ENCODE measurements at regions not wholly inside any gene's neighbourhood (a gene's known extent, or its start where the extent isn't known, plus 50 kb on each side); places are given as distances from the start of the nearest gene placed in this dataset.

DNA sequence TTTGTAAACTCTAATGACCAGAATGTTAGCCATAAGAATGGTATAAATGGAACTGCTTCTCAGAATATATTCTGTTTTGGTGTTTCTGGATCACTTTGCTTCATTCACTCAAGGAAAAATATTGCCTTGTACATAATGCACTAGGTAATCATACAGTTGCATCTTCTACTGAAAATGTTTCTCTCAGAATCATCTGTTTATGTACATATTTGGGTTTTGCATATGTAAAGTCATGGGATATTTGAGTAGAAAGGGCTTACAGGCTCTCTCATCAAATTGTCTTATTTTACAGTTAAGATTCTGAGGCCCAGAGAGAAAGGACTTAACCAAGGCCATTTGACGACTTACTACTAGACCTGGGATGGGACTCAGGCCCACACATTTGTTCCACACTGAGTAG, 97.8 kb upstream of the PALM2AKAP2 start:
- no peak for DNase-seq

DNA sequence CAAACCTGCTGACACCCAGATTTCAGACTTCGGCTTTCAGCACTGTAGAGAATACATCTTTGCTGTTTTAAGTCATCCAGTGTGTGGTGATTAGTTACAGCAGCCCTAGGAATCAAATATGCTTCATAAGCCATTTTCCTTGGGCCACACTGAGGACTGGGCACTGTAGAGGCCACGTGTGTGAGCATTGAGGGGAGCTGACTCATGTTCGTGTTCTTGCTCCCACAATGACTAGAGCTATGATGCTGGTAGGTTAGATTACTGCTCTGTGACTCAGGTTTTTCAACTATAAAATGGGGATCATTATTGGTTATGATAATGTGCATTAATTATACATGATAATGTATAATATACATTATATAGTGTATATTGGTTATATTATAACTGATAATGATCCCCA, 96.5 kb upstream of the PALM2AKAP2 start:
- DNase-seq: no peak

DNA sequence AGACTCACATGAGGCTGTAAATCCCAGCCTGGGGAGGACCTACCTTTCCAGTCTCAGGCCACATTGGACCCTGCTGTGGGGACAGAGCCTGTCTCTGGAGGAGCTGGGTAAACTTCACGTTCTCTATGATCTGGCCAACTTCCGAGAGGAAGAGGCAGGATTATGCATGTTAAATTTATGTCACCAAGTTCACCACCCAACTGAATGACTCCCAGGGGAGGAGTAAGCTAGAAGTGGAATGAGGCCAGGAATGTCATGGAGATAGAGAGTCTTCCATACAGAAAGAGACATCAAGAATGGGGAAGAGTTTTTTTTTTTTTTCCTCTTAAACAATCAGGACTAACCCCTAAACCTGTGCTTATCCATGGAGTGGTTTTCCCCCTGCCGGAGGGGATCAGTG, 90.3 kb upstream of the PALM2AKAP2 start:
- no peak for DNase-seq

DNA sequence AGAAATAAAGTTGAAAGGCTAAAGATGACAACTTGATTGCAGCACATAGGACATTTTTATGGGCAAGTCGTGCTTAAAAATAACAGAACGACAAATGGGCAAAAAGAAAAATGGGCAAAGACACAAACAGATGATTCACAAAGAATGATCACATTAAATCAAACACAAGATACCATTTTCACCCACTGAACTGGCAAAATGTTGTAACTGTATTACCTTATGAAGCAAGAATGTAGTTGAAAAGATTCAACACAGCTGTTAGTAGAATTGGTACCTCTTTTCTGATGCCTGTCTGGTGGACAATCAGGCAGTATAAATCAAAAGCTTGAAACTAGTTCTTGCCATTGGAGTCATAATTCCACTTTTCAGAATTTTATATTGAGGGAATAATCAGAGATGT, 81.0 kb upstream of the PALM2AKAP2 start:
- no peak for DNase-seq

DNA sequence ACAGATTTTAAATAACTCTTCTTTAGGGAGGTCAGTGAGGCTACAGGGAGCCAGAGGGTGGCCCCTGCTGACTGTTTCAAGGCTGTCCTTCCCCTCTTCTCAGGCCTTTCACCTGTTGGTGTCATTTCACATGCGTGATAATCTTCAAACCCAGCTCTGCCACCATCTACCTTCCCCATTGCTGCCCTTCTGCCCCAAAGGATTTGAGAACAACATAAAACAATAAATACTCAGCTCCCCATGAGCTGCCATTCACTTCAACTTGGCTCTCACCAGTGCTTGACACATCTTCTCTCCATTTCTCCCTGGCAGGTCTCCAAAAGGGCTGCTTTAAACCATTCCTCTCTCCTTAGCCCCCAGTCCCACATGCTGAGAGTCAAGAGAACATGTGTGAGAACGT, 75.5 kb upstream of the PALM2AKAP2 start:
- DNase-seq: no peak

DNA sequence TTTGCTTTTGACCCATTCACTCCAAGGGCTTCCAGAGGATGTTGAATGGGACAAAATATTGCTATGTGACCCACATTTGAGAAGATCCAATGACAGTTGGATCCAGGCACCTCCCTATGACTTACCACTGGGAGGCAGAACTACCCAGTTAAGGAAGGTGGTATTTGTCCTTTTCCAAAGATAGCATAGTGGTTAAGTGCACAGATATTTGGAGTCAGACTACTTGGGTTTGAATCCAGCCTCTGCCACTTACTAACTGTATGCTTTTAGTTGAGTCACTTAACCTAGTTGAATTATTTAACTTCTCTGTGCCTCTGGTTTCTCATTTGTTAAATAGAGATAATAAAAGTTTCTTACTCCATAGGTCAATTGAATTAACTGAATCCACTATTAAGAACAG, 74.5 kb upstream of the PALM2AKAP2 start:
- no peak for DNase-seq

DNA sequence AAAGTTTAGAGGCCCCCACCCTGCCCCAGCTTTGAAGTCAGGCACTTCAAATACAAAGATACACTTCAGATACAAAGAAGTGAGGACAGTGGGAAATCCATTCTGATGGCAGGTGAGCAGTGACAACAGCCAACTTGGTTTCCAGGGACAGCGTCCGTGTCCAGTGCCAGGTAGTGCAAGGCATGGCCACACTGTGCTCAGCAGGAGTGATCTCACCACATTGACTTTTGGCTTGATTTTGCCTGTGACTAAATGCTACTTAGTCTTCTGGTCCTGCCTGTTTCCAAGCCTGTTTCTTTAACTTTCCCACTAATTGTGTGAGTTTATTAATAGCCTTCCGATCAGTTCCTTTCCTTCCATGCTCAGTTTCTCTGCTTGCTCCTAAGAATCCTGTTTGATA, 72.6 kb upstream of the PALM2AKAP2 start:
- DNase-seq: no peak

DNA sequence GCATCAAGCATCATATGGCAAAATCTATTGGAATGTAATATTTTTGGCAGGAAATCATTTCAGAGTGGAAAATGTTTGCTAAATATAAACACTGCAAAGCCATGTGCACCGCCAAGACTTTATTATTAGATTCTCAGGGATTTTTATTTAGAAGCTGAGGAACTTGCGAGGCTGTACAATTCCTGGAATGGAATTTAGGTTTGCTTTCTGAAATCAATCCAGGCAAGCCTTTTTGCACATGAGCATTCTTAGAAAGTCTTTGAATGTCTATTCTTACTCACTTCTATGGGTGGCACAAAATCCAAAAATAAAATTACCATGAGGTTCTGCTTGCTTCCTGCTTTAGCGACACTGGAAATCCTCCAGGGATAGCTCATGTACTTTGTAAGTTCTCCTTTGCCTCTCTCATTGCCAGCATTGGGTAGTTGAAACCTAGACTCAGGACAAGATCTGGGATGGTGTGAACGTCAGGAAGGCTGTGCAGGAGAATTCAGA, 71.5 kb upstream of the PALM2AKAP2 start:
- no peak for DNase-seq

DNA sequence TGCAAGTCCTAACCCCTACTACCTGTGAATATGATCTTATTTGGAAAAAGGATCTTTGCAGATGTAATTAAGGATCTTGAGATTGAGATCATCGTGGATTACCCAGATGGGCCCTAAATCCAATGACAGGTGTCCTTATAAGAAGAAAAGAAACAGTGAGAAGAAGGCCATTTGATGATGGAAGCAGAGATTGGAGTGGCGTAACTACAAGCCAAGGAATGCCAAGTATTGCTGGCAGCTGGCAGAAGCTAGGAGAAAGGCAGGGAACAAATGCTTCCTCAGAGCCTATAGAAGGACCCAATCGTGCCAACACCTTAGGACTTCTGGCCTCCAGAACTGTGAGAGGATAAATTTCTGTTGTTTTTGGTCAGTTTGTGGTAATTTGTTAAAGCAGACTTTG, 70.1 kb upstream of the PALM2AKAP2 start:
- DNase-seq: no peak

DNA sequence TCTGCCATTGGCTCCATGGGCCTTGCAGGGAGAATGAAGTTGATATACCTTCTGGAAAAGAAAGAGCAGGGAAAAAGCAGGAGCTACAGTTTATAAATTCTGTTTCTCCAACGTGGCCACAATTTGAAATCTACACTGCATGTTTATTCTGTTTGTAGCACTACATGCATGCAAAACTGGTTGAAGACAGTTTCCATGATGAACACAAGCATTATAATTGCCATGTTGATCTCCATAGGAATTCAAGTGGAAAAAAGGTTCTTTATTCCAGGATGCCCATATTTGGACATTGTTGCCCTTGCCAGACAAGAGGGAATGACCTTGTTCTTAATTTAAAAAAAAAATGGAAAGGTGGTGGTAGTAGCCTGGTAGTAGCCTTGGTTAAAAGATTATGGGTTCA, 69.2 kb upstream of the PALM2AKAP2 start:
- DNase-seq: no peak

DNA sequence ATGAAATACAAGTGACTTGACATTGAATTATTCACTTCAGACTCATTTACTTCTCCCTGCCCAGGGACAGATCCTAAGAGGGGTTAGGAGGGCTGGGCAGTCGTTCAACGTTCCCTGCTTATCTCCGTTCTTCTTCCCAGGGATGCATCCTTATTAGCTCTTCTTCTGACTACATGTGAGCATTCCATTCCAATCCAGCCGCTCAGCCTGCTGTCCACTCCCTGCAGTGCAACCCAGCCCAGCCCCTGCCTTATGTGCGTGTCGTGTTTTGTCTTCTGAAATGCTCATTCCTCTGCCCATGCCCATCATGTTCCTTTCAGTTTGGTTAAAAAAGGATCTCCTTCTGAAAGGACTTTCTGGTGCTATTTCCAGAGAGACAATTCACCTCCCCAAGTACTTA, 64.7 kb upstream of the PALM2AKAP2 start:
- no peak for DNase-seq

DNA sequence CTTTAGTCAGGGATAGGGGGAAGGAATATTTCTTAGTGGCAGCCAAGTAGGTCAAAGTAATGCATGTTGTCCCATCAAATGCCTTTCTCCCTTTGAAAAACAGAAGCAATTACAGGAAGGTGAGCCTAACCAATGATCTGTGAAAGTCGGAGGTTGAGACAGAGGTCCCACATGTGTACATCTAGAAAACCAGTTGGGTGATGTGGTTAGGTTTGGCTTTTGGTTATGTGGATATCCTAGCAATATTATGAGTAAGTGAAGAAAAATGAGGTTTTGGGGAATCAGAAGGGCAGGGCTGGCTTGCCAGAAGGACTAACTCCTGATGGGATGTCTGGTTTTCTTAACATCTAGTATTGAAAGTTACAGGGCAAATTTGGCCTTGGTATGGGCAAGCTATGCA, 63.4 kb upstream of the PALM2AKAP2 start:
- DNase-seq: no peak

DNA sequence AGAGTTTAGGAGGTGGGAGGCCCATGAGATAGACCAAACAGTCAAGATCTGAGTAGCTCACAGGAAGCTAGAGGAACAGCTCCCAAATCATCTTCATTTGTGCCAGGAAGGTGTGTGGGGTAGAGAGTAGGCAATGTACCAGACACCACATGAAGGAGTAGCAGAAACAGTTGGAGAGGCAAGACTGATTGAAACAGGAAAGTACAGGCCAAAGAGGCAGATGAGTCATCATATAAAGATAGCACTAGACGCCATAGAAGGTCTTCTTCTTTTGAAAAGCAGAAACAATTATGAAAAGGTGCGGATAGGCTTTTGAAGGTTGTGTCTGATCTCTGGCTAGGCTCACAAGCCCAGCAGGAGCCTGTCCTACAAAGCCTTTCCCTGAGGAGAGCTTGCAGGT, 62.7 kb upstream of the PALM2AKAP2 start:
- DNase-seq: no peak

DNA sequence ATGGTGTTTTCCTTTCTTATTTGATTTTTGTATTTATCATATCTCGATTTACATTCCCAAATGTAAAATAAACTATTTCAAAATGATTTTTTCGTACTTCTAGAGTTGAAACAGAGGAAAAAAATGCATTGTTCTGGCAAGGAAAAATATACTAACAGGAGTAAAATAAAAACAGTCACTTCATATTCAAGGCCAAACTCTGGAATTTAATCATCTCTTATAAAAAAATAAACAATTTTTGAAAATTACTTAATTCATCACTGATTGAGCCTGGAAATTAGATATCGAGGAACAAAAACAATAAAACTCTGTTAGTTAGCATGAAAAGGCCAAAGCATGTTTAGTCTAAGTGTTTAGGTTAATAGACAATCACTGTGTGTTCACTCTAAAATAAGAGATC, 61.1 kb upstream of the PALM2AKAP2 start:
- no peak for DNase-seq

DNA sequence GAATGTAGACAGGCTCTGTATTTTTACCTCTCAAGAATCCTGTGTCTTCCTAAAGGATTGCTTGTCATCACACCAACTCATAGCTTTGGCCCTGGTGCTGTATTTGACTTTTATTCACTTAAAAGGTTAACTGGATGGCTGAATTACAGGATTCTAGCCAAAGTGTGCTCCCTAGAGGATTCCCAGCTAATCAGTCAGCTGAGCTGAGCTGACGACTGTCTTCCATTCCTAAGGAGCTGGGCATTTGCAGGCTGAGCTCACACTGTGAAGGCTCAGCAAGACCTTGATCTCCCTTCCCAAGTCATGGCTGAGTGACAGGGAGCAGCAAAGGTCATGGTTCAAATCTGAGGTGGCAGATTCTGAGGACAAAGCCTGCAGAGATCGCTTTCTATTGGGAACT, 59.0 kb upstream of the PALM2AKAP2 start:
- DNase-seq: no peak

DNA sequence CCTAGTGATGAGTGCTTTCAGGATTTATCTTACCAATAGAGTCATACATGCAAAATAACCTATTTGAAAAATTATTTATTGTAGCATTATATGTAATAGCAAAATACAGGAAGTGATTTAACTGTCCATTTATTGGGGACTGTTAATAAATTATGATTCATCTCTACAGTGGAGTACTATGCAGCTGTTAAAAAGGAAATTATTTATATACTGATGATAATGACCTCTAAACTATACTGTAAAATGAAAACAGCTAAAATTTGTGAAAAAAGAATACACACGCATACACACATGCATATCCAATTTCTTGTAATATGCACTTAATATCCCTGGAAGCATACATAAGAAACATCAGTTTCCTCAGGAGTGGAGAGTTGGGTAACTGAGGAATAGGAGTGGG, 58.0 kb upstream of the PALM2AKAP2 start:
- DNase-seq: no peak

DNA sequence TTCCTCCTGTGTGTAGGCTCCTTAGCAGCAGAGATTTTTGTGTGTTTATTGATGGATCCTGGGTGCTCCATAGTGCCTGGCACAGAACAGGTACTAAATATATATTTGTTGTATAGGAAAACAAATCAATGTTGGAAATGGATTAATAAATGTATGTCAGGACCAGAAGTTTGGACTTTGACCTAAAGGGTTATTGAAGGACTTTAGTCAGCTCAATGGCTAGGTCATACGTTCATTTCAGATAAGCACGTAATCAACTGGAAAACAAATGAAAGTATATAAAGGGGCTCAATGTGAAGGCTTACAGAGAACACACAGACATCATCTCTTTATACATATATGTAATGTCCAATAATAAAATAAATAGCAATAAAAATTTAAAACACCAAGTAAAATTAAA, 56.2 kb upstream of the PALM2AKAP2 start:
- no peak for DNase-seq

DNA sequence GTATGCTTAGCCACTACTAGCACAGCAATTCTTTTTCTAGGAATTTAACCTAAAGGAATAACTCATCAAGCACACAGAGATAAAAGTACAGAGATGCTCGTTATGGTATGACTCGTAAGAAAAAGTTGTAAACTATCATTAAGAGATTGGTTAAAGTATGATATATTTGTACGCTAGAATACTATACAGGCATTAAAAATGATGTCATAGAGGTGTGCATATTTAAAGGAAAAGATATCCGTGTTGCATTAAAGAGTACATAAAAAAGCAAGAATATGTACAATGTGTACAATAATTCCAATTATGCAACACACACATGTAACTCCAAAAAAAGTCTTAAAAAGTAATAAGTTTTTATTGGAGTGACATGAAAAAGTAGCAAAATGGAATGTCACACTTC, 54.5 kb upstream of the PALM2AKAP2 start:
- DNase-seq: no peak

DNA sequence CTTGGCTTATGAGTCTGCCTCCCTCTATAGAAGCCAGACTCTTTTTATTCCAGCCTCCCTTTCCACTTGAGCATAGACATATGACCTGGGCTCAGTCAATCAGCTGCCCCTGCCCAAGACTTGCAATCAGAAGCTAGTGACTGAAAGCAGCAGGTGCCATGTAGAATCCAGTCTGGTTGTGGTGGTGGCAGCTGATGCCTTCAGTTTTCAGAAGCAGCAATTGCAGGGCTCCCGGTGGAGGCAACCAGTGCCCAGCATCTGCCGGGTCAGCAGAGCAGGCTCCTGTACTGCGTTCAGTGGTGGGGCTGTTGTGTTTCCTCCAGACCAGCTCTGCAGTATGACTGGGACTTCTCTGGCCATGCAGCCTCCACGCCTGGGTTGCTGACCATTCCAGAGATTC, 53.9 kb upstream of the PALM2AKAP2 start:
- DNase-seq: no peak

DNA sequence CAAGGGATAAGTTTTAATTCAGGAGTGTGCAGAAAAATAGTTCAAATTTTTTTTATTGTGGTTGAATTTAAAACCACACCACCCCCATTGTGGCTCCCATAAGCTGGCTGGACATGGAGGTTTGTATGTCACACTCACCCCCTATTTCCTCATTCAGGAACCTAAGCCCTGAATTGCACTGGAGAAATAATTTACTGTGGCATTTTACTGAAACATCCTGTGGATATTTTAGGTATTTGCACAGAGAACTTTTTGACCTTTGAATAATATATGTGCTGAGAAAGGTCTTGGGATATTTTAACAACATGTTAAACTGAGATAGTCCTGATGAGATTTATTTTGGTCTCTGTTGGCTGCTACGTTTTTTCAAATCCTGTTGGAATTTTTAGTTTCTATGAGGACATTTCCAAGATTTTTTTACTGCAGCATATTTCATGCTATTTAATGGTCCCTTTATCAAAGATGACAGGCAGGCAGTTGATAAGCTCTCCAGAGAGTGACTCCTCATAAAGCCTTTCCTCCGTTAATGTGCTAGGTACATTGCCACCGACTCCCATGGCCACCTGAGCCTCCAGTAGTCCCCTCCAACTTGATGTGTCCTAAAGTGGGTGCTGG, 51.2 kb upstream of the PALM2AKAP2 start:
- no peak for DNase-seq

DNA sequence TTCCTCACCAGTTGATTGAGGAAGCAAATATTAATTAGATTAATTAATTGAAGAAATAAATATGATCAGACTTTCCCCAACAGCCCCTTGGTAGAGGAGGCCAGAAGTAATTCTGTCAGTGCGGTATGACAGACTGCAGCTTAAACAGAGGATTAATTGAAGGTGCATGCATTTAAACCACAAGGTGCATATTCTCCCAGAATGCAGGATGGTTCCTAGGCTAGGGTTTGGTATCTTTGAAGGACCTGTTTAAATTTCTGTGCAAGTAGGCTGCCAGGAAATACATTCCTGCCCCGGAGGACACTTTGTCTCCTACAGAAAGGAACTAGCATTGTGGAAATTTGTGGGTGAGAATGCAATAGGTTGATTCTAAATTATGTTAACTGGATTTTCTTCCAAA, 50.5 kb upstream of the PALM2AKAP2 start:
- no peak for DNase-seq
